NCI-H774 (cell line): ENCODE measurements at regions not wholly inside any gene's neighbourhood (a gene's known extent, or its start where the extent isn't known, plus 50 kb on each side); places are given as distances from the start of the nearest gene placed in this dataset.
"Not testable (repeated sequence)": the region's sequence is repeated elsewhere in the genome, so short reads cannot be mapped to it uniquely, and the experiment has no call there.

Experiments
- DNase-seq: peaks from one replicate; lab custom pipeline; 2025; lab: John Stamatoyannopoulos, UW

- no peak for DNase-seq
Measured at GRCh38 chrX:45681891-45682290, 481.2 kb upstream of the DIPK2B start.

GRCh38 chrX:45669715-45670340 lies 469.2 kb upstream of the DIPK2B start:
- no peak for DNase-seq

- DNase-seq = no peak
Measured at GRCh38 chrX:45668686-45669443, 468.2 kb upstream of the DIPK2B start.

GRCh38 chrX:45667666-45668065 lies 467.0 kb upstream of the DIPK2B start:
- no peak for DNase-seq

GRCh38 chrX:45664727-45665290 lies 464.1 kb upstream of the DIPK2B start:
- DNase-seq = no peak

GRCh38 chrX:45660477-45660876 lies 459.8 kb upstream of the DIPK2B start:
- DNase-seq = no peak

GRCh38 chrX:45633419-45633818 lies 432.7 kb upstream of the DIPK2B start:
- DNase-seq = no peak

GRCh38 chrX:45632506-45632905 lies 431.8 kb upstream of the DIPK2B start:
- no peak for DNase-seq

- no peak for DNase-seq
Measured at GRCh38 chrX:45630078-45630477, 429.4 kb upstream of the DIPK2B start.

GRCh38 chrX:45628041-45628440 lies 427.4 kb upstream of the DIPK2B start:
- DNase-seq = no peak

- no peak for DNase-seq
Measured at GRCh38 chrX:45623266-45623665, 422.6 kb upstream of the DIPK2B start.

GRCh38 chrX:45622538-45622937 lies 421.9 kb upstream of the DIPK2B start:
- DNase-seq = no peak

- no peak for DNase-seq
Measured at GRCh38 chrX:45622042-45622423, 421.4 kb upstream of the DIPK2B start.

- no peak for DNase-seq
Measured at GRCh38 chrX:45621376-45622041, 420.8 kb upstream of the DIPK2B start.

- DNase-seq = no peak
Measured at GRCh38 chrX:45619290-45619689, 418.6 kb upstream of the DIPK2B start.

- DNase-seq = not testable (repeated sequence)
Measured at GRCh38 chrX:45615591-45615990, 414.9 kb upstream of the DIPK2B start.

GRCh38 chrX:45614853-45615252 lies 414.2 kb upstream of the DIPK2B start:
- no peak for DNase-seq

- no peak for DNase-seq
Measured at GRCh38 chrX:45602151-45602550, 401.5 kb upstream of the DIPK2B start.

GRCh38 chrX:45601052-45601451 lies 400.4 kb upstream of the DIPK2B start:
- no peak for DNase-seq

- DNase-seq = no peak
Measured at GRCh38 chrX:45598861-45599260, 398.2 kb upstream of the DIPK2B start.

GRCh38 chrX:45596188-45596808 lies 395.6 kb upstream of the DIPK2B start:
- no peak for DNase-seq

- DNase-seq = no peak
Measured at GRCh38 chrX:45592101-45592500, 391.4 kb upstream of the DIPK2B start.
